GM19035 (cell line): ENCODE measurements at regions not wholly inside any gene's neighbourhood (a gene's known extent, or its start where the extent isn't known, plus 50 kb on each side); places are given as distances from the start of the nearest gene placed in this dataset.
"Not testable (repeated sequence)": the region's sequence is repeated elsewhere in the genome, so short reads cannot be mapped to it uniquely, and the experiment has no call there.

Experiments used
- ATAC-seq: cut with Tn5 transposase; IDR thresholded peaks from one replicate; pipeline ENCODE4 v1.9.1; 2021; ENCODE audit not compliant: unreplicated experiment

DNA sequence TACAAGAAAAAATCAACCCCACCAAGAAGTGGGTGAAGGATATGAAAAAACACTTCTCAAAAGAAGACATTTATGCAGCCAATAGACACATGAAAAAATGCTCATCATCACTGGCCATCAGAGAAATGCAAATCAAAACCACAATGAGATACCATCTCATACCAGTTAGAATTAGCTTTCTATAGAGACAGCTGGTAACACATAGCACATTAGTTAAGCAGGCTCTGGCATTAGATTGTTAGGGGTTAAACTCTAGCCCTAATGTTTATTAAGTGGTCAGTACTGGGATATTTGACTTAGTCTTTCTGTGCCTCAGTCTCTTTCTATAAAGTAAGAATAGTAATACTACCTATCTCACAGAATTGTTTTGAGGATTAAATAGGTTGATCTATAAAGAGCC, 65.2 kb upstream of the TGFBR2 start:
- ATAC-seq = not testable (repeated sequence)

DNA sequence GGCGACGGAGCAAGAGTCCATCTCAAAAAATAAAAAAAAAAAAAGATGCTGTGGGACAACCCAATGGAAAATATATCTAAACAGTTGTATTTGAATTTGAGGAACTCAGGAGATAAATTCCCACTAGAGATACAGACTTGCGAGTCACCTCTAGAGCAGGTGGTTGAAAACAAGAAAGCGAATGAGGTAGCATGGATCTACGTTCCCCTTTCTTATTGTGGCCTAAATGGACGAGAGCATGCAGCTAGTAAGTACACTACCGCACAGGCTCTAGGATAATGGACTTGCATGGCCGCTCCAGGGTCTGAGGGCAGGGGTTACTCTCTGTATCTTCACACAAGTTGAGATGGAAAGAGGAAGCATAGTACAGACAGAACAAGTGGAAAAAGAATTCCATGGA, 63.5 kb upstream of the TGFBR2 start:
- no peak for ATAC-seq

GRCh38 chr3:30544812-30545211, 61.6 kb upstream of the TGFBR2 start:
- ATAC-seq = no peak

GRCh38 chr3:30546934-30547333, 59.5 kb upstream of the TGFBR2 start:
- no peak for ATAC-seq

GRCh38 chr3:30547716-30548115, 58.7 kb upstream of the TGFBR2 start:
- no peak for ATAC-seq

GRCh38 chr3:30548600-30548999, 57.8 kb upstream of the TGFBR2 start:
- ATAC-seq = peak; percentile 66

DNA sequence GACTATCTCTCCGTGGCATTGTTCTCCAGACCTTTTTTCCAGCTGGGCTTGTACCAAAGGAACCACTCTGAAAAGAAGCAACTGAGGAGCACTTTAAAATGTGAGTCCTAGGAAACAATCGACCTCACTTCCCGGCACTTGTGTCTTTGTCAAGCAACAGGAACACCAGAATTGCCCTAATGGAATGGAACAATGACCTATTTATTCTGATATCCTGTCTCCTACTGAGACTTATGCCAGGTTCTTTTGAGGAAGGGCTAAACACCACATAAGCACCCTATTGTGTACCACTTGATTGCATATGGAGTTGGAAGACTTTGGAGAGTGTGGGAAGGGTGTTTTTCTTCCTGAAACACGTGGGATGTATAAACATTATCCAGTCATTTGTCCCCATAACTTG, 56.8 kb upstream of the TGFBR2 start:
- no peak for ATAC-seq

- ATAC-seq = no peak
Observed at GRCh38 chr3:30550246-30550645, 56.2 kb upstream of the TGFBR2 start.

- ATAC-seq = no peak
Observed at GRCh38 chr3:30551266-30551665, 55.1 kb upstream of the TGFBR2 start.

- ATAC-seq = no peak
Observed at GRCh38 chr3:30551927-30552326, 54.5 kb upstream of the TGFBR2 start.

DNA sequence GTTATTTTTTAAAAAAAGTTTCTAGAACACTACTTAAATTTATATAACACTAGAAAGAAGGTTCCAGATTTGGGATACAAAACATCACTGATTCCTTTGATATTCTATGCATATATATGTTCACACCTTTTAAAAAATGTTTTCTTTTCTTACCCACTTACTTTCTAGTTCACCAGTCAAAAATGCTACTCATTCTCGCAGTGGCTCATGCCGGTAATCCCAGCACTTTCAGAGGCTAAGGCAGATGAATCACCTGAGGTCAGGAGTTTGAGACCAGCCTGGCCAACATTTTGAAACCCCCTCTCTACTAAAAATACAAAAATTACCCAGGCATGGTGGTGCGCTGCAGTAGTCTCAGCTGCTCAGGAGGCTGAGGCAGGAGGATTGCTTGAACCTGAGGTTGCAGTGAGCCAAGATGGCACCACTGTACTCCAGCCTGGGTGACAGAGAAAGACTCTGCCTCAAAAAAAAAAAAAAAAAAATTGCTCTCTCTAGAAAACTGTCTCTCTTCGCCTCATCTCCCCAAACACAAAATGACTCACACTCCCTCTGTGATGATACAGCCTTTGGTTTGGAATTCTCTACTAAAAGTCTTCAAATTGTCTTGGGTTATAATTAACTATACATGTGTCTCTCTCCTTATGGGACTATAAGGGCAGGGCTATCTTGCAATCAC, 52.6 kb upstream of the TGFBR2 start:
- ATAC-seq = no peak

DNA sequence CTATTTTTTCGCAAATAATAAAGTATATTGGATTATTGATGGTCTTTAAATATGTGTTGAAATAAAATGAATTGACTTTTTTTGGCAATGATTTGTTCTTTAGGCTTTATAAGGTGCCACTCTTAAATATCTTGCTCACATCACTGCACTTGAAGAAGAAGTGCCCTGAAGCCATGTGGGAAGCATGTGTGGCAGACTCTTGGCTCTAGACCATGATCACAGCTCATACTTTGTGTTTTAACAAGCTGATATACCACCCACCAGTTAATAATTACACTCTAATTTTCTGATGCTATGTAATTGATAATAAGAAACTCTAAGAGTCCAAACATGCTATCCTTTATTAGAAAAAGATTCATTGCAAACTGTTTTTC, 52.1 kb upstream of the TGFBR2 start:
- no peak for ATAC-seq

- no peak for ATAC-seq
Observed at GRCh38 chr3:30555968-30556367, 50.4 kb upstream of the TGFBR2 start.
